SKM-1 (cell line): ENCODE measurements at regions not wholly inside any gene's neighbourhood (a gene's known extent, or its start where the extent isn't known, plus 50 kb on each side); places are given as distances from the start of the nearest gene placed in this dataset.
"Not testable (repeated sequence)": the region's sequence is repeated elsewhere in the genome, so short reads cannot be mapped to it uniquely, and the experiment has no call there.

ENCODE experiments used
- DNase-seq: peaks from one replicate; lab custom pipeline; 2025; ENCODE audit not compliant: unreplicated experiment; lab: John Stamatoyannopoulos, UW

- no peak for DNase-seq
Observed at GRCh38 chr7:25686493-25686892, 458.2 kb upstream of the NPVF start.

GRCh38 chr7:25694211-25694610, 457.8 kb upstream of the NFE2L3 start:
- DNase-seq = no peak

GRCh38 chr7:25694699-25695098, 457.3 kb upstream of the NFE2L3 start:
- DNase-seq = no peak

- no peak for DNase-seq
Observed at GRCh38 chr7:25696571-25696970, 455.4 kb upstream of the NFE2L3 start.

- no peak for DNase-seq
Observed at GRCh38 chr7:25698451-25699113, 453.4 kb upstream of the NFE2L3 start.

- DNase-seq = not testable (repeated sequence)
Observed at GRCh38 chr7:25700141-25700540, 451.9 kb upstream of the NFE2L3 start.

GRCh38 chr7:25704413-25704812, 447.6 kb upstream of the NFE2L3 start:
- DNase-seq = no peak

- DNase-seq = no peak
Observed at GRCh38 chr7:25706764-25707163, 445.2 kb upstream of the NFE2L3 start.

GRCh38 chr7:25707768-25708620, 444.0 kb upstream of the NFE2L3 start:
- DNase-seq = no peak

- DNase-seq = no peak
Observed at GRCh38 chr7:25710959-25711358, 441.0 kb upstream of the NFE2L3 start.

GRCh38 chr7:25711940-25712339, 440.1 kb upstream of the NFE2L3 start:
- no peak for DNase-seq

- DNase-seq = no peak
Observed at GRCh38 chr7:25712500-25712899, 439.5 kb upstream of the NFE2L3 start.

- DNase-seq = no peak
Observed at GRCh38 chr7:25714013-25714412, 438.0 kb upstream of the NFE2L3 start.

GRCh38 chr7:25716421-25716820, 435.6 kb upstream of the NFE2L3 start:
- DNase-seq = no peak

GRCh38 chr7:25718596-25718995, 433.4 kb upstream of the NFE2L3 start:
- DNase-seq = no peak

- DNase-seq = no peak
Observed at GRCh38 chr7:25719190-25719896, 432.7 kb upstream of the NFE2L3 start.

- DNase-seq = no peak
Observed at GRCh38 chr7:25720427-25720826, 431.6 kb upstream of the NFE2L3 start.

- DNase-seq = no peak
Observed at GRCh38 chr7:25722856-25723255, 429.1 kb upstream of the NFE2L3 start.

- DNase-seq = no peak
Observed at GRCh38 chr7:25725451-25725850, 426.5 kb upstream of the NFE2L3 start.

- DNase-seq = no peak
Observed at GRCh38 chr7:25726170-25726780, 425.7 kb upstream of the NFE2L3 start.

- DNase-seq = no peak
Observed at GRCh38 chr7:25726781-25727311, 425.2 kb upstream of the NFE2L3 start.
